Smooth muscle cell (in vitro differentiated cells): ENCODE measurements at regions not wholly inside any gene's neighbourhood (a gene's known extent, or its start where the extent isn't known, plus 50 kb on each side); places are given as distances from the start of the nearest gene placed in this dataset.

Experiments
- DNase-seq: peaks from one replicate; lab custom pipeline; 2025; ENCODE audit not compliant: unreplicated experiment; lab: John Stamatoyannopoulos, UW
- H2AFZ ChIP-seq: fragments of 200-600 bp; sonication (generic); 2 replicates; pipeline ENCODE4 v1.6.0; 2016; ENCODE audit warnings: antibody characterized with exemption, low read depth, mild to moderate bottlenecking
- H3F3A ChIP-seq: fragments of 200-600 bp; sonication (generic); 2 replicates; pipeline ENCODE4 v1.6.0; 2017; ENCODE audit warnings: antibody characterized with exemption, low read depth
- H3K27ac ChIP-seq: fragments of 200-600 bp; sonication (generic); 2 replicates; pipeline ENCODE4 v1.5.1; 2016; ENCODE audit warnings: low read depth, mild to moderate bottlenecking
- H3K27me3 ChIP-seq: fragments of 200-600 bp; sonication (generic); 2 replicates; pipeline ENCODE4 v1.6.1; 2016; ENCODE audit warnings: low read depth, mild to moderate bottlenecking
- H3K36me3 ChIP-seq: fragments of 200-600 bp; sonication (generic); 2 replicates; pipeline ENCODE4 v1.5.1; 2016; ENCODE audit warnings: low read depth
- H3K4me1 ChIP-seq: fragments of 200-600 bp; sonication (generic); 2 replicates; pipeline ENCODE4 v1.5.1; 2016; ENCODE audit warnings: low read depth
- H3K4me2 ChIP-seq: fragments of 200-600 bp; sonication (generic); 2 replicates; pipeline ENCODE4 v1.6.0; 2016; ENCODE audit warnings: mild to moderate bottlenecking
- H3K4me3 ChIP-seq: fragments of 200-600 bp; sonication (generic); 2 replicates; pipeline ENCODE4 v1.5.1; 2016; ENCODE audit warnings: mild to moderate bottlenecking
- H3K79me2 ChIP-seq: fragments of 200-600 bp; sonication (generic); 2 replicates; pipeline ENCODE4 v1.6.0; 2016; ENCODE audit warnings: low read depth, mild to moderate bottlenecking
- H3K9ac ChIP-seq: fragments of 200-600 bp; sonication (generic); 2 replicates; pipeline ENCODE4 v1.6.0; 2016; ENCODE audit warnings: low read depth
- H3K9me3 ChIP-seq: fragments of 200-600 bp; sonication (generic); replicated peaks from 2 replicates; pipeline ENCODE4 v1.5.1; 2016; ENCODE audit warnings: low read depth
- H4K20me1 ChIP-seq: fragments of 200-600 bp; sonication (generic); 2 replicates; pipeline ENCODE4 v1.6.0; 2016; ENCODE audit warnings: low read depth
- CTCF ChIP-seq: fragments of 200-600 bp; sonication (generic); IDR thresholded peaks from 2 replicates; pipeline ENCODE4 v1.5.1; 2017; ENCODE audit warnings: borderline replicate concordance, mild to moderate bottlenecking, antibody characterized with exemption; ENCODE audit not compliant: insufficient read depth, poor library complexity, severe bottlenecking
- WGBS: methylation state at CpG from one replicate; pipeline ENCODE4 v1.1.7; 2016; ENCODE audit warnings: low lambda C conversion rate; 5-methylcytosine and 5-hydroxymethylcytosine counted together

DNA sequence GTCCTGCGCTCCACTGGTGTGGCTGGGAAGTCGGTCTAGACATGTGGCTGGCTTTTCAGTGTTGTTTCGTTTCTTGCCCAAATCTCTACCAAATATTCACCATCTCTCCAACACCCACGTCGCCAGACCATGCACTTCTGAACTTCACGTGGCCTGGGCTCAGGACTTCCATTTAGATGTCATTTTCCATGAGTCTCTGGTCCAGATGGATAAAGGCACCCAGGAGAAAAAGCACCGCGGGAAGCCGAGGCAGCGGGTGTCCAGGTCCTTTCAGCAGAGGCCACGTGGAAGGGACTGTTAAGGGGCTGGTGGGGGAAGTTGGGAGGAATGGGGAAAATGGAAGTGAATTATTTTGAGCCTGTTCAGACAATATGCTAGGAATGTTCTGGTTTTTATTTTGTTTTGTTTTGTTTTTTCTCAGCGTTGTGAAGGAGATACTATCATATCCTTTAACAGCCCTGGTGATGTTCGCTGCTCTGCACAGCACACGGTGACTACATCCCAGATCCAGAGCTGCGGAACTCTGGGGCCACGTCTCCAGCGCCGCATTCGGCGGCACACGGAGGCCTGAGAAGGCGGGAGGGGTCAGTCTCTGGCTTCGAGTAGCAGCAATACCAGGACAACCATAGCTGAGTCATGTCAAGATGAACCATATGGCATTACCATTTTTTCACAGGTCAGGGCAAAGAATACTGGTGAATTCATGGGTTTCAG is 230.3 kb downstream of the THBS2 start:
- H3K9ac ChIP-seq = no peak overlapping the region
- H3F3A ChIP-seq = no peaks in the 10 kb centered on the region
- no peaks in the 10 kb centered on the region for H3K4me1 ChIP-seq
- DNase-seq = no peak
- WGBS = 95% methylated on average over 23 of the region's 23 CpGs
- TF ChIP-seq CTCF = no peak
- H3K9me3 ChIP-seq = no peaks in the 10 kb centered on the region
- no peaks in the 10 kb centered on the region for H3K36me3 ChIP-seq
- no peak overlapping the region for H3K4me3 ChIP-seq
- no peaks in the 10 kb centered on the region for H3K27me3 ChIP-seq
- no peak overlapping the region for H3K27ac ChIP-seq
- no peaks in the 10 kb centered on the region for H4K20me1 ChIP-seq
- H3K79me2 ChIP-seq = no peaks in the 10 kb centered on the region
- H2AFZ ChIP-seq = no peak overlapping the region
- H3K4me2 ChIP-seq = no peak overlapping the region

GRCh38 chr6:169022079-169022478 is 231.6 kb downstream of the THBS2 start:
- DNase-seq = no peak
- Histone ChIP-seq H4K20me1 (no peaks in the 10 kb centered on the region), H3K4me2 (no peak overlapping the region), H3K4me3 (no peak overlapping the region), H3K9ac (no peak overlapping the region), H3K36me3 (no peaks in the 10 kb centered on the region), H3K27me3 (no peaks in the 10 kb centered on the region), H3K27ac (no peak overlapping the region), H3F3A (no peaks in the 10 kb centered on the region), H3K79me2 (no peaks in the 10 kb centered on the region), H2AFZ (no peak overlapping the region), H3K9me3 (no peaks in the 10 kb centered on the region), H3K4me1 (no peaks in the 10 kb centered on the region)
- 90% methylated on average over 12 of the region's 12 CpGs for WGBS
- no peak for TF ChIP-seq CTCF

GRCh38 chr6:169020821-169021220 is 232.8 kb downstream of the THBS2 start:
- Histone ChIP-seq H3K4me3 (no peak overlapping the region), H3F3A (no peaks in the 10 kb centered on the region), H3K9ac (no peak overlapping the region), H3K4me2 (no peak overlapping the region), H3K27ac (no peak overlapping the region), H3K27me3 (no peaks in the 10 kb centered on the region), H3K9me3 (no peaks in the 10 kb centered on the region), H4K20me1 (no peaks in the 10 kb centered on the region), H3K4me1 (no peaks in the 10 kb centered on the region), H2AFZ (no peak overlapping the region), H3K36me3 (no peaks in the 10 kb centered on the region), H3K79me2 (no peaks in the 10 kb centered on the region)
- TF ChIP-seq CTCF = no peak
- WGBS = 92% methylated on average over 8 of the region's 8 CpGs
- no peak for DNase-seq
